NAMALWA (cell line): ENCODE measurements at regions not wholly inside any gene's neighbourhood (a gene's known extent, or its start where the extent isn't known, plus 50 kb on each side); places are given as distances from the start of the nearest gene placed in this dataset.

Experiments used
- DNase-seq: peaks from one replicate; pipeline ENCODE4 v3.0.0-alpha.2; 2015; ENCODE audit warnings: low spot score

DNA sequence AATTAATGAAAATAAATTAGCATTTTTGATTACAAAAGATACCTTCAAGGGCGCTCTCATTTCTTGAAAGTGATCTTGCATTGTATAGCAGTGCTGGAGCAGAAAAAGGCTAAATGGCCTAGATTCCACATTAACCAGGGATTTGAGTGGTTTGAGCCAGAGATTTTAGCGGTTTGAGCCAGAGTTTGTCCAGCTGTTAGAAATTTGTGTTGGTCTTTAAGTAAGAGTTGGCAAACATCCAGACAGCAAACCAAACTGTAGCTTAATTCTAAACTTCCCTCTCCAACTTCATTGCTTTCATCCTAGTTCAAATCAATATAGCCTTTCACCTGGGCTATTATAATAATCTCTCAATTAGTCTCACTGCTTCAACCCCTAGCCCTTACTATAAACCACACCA lies 351.7 kb downstream of the IGSF11 start:
- no peak for DNase-seq

DNA sequence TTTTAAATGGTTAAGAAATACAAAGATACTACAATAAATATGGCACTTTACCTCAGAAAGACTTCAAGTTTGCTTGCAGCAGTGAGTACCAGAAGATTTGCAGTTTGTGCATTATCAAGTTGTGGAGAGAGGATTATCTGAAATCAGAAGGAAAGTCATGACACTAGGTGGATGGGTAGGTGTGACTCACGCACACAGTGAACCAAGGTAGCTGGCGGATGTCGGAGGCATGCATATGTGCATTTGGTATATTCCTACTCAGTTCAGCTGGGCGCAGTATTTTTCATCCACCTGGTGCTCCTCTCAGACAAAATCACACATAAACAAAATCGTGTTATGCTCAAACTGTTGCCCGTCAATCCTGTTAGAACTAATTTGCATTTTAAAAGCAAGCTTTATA lies 351.0 kb downstream of the IGSF11 start:
- no peak for DNase-seq

DNA sequence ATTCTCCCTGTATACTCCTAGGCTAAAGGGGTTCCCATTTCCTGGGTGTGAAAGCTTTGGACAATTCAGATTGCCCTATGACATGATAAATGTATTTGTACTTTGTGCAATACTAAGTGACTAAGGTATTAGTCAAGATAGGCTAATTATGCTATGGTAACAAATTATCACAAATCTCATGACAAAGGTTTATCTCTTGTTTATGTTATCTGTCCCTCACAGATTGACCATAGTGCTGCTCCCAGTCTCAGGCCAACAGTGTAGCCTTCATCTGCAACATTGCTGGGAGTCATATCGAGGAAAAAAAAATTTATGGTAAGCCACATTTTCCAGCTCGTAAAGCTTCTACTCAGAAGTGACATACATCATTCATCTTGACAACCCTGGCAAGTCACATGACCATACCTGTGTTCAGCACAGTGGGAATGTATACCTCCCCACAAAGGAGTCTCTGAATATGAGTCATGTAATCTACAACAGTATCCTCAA lies 346.2 kb downstream of the IGSF11 start:
- DNase-seq: no peak

GRCh38 chr3:118692416-118692815 lies 342.2 kb downstream of the IGSF11 start:
- no peak for DNase-seq

DNA sequence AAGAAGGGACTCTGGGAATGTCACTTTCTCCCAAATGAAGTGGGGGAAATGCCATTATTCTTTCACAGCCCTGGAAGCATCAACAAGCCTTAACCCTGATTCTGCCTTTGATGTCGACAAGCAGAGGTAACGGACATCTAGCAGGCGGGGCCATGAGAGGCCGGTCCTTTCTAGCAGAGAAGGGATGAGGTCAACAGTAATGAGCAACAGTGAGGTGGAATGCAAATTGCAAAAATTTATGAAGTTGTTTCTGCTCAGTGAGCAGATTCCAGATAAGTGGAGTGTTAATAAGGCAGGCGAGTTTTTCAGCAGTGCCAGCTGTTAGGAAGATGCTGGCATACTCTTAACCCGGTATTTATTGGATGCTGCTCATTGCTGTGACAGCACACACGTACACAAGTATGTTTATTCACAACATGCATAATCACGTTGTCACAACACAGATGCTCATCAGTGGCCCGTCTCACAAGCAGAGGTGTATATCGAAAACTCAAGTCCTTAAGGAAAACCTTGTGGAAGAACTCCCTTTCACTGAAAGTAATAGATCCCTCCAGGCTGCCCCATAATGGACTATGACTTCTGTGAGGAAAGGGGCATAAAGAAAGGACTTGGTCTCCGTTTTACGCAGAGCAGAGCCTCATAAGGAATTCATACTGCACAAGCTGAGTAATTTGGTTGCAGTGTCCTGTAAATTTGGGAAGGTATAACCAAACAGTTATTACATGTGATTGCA lies 329.0 kb downstream of the IGSF11 start:
- no peak for DNase-seq

DNA sequence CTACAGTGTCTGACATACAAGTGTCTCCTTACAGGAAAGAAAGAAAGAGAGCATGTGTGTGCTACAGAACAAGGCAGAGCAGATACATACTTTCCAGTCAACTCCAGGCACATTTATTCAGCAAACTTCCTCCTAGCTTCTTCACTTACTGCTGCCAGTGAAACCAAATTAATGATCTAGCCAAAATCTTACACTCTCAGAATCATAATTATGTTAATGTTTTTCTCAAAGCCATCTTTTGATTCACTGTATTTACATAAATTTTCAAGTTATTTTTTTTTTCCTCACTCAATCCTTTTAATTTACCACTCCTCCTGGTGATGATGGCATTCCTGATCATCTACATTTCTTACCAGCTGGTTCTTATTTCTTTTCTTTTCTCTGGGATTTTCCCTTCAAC lies 326.7 kb downstream of the IGSF11 start:
- no peak for DNase-seq

DNA sequence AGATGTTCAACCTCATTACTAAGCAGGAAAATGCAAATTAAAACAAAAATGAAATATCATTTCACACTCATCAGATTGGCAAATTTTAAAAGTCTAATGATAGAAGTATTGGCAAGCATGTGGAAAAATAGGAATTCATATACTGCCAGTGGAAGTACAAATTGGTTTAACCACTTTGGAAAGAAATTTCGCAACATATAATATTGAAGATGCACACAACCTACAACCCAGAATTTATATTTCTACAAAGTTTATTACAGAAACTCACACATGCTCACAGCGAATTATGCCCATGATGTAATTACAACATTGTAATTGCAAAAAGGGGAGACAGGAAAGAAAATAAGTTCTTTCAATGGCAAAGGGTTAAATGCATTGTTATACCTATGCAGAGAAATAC lies 324.1 kb downstream of the IGSF11 start:
- no peak for DNase-seq

- no peak for DNase-seq
These were observed 321.0 kb downstream of the IGSF11 start for GRCh38 chr3:118713502-118714207.

- no peak for DNase-seq
These were observed 319.8 kb downstream of the IGSF11 start for GRCh38 chr3:118714800-118715199.

GRCh38 chr3:118729546-118729945 lies 305.1 kb downstream of the IGSF11 start:
- DNase-seq: peak; percentile 2

GRCh38 chr3:118734664-118735063 lies 300.0 kb downstream of the IGSF11 start:
- no peak for DNase-seq

- no peak for DNase-seq
These were observed 298.5 kb downstream of the IGSF11 start for GRCh38 chr3:118736107-118736506.

GRCh38 chr3:118740722-118741290 lies 293.8 kb downstream of the IGSF11 start:
- peak; percentile 25 for DNase-seq

- DNase-seq: no peak
These were observed 291.9 kb downstream of the IGSF11 start for GRCh38 chr3:118742760-118743159.

DNA sequence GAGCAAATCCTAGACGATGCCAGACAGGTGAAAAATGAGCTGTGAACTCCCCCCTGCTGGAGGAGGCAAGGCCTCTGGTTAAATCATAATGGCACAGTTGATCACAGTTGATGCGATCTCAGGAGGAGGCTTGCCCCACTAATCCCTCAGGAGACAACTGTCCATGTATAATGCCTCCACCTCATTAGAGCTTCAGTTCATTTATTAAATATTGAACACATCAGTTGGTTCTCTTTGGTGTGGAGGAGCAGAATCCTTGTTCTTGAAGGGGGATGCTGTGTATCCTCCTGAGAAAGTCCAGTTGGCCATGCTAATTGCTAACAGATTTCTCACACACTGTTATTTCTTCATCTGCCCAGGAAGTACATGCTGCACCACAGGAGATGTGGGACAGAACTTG lies 290.5 kb downstream of the IGSF11 start:
- no peak for DNase-seq

DNA sequence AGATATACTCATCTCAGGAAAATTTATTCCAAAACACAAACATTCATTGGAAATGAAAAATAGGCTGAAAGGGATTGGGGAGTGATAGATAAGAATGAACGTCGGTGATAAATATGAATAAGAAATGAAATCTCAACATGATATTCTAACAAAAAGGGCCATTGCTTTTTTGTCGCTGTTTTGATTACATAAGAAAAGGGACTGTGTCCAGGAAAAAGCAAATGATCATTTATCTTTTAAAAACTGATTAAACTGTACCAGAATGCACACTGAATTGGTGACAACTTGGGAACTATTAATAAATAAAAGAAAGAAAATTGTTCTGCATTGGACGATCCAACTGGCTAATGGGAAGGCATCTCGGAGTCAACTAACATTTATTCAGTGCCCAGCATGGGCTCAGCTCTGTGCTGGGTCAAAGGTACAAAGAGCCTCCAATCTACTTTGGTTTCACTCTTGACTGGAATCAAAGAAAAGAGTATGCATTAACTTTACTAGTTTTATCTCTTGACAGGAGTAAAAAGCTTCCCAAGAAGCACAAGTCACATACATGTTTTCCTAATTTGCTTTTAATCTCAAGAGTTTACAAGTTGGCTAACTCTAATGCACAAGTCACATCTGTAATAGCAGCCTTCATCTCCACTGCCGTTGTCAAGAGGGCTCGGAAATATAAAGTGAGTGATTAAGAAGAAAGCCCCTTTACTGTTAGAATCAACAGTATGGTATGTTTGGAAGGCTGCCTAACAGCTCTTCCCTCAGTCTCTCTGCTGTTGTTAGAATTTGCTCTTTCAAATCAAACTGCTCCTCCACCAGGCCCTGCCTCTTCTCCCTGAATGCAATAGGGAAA lies 280.0 kb downstream of the IGSF11 start:
- no peak for DNase-seq

DNA sequence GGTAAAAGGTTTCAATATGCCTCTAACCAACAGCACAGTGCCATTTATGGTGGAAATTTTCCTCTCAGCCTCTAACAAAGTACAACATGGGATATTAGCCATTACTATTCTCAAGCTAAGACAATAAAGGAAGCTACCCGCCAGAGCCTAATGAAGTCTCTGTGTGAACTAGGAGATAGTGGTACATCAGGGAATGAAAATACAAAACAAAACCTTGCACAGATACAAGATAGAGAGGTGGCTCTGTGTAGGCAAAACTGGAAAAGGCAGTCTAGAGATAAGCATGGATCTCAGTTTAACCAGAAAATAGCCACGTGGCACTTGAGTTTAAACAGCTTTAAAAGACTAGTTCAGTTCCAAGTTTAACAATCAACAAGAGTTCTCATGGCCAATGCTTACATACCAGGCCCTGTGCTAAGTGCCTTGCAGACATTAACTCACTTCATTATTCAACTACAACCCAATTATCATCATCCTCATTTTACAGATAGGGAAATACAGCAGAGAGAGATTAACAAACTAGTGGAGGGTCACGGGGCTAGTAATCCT lies 279.3 kb downstream of the IGSF11 start:
- DNase-seq: no peak

GRCh38 chr3:118760585-118761290 lies 273.9 kb downstream of the IGSF11 start:
- DNase-seq: no peak

DNA sequence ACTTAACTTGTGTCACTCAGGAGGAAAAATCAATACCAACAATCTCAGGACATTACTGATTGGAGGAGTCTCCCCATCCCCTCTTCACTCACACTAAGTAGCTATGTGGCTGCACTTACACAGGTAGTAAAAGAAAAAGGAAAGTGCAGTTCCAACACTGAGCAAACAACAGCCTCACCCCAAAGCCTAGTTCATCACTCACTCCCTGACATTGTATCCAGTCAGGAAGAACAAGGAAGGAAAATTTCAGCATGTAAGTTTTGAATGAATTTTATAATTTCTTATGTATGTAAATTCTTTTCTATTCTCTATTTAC lies 273.4 kb downstream of the IGSF11 start:
- no peak for DNase-seq

DNA sequence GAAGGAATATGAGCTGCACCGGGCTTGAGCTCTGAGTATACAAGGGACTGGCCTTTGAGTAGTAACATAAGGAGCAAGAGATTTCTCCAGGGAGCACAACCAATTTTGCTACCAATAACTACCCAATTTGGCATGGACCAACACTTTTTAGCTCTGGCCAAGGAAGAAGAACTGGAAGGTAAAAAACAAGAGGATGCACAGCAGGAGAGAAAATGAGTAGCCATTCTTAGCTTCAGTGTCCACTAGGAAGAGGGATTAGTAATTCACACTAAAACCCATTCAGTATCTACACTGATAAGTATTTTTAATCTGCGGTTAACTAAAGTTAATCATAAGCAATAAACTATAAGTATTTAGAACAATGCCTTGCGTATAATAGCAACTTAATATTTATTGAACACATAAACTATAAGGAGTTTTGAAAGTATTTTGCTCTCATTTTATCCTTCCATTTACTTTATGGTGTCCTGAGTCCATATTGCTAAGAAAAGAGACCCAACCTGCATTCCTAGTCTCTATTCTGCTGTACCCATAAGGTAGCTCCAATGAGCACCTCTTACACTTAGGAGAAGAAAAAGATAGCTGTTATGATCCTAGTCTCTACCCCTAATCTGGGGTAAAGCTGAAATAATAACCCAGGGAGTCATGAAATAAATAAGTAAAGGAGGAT lies 268.9 kb downstream of the IGSF11 start:
- no peak for DNase-seq

- no peak for DNase-seq
These were observed 268.4 kb downstream of the IGSF11 start for GRCh38 chr3:118766306-118766669.
